K562 (cell line): ENCODE measurements at regions not wholly inside any gene's neighbourhood (a gene's known extent, or its start where the extent isn't known, plus 50 kb on each side); places are given as distances from the start of the nearest gene placed in this dataset.

ENCODE experiments used
- ATAC-seq: fragments of 200-7000 bp; cut with Tn5 transposase; 3 replicates; pipeline ENCODE4 v1.9.1; 2020; ENCODE audit warnings: moderate library complexity
- BruUV-seq: library from RNA; stranded (reverse); fragments of 400-500 nt; replicated peaks from 2 replicates; lab custom pipeline; 2021; lab: Mats Ljungman, UMichigan
- CTCF ChIA-PET: fragments of 300-600 bp; formaldehyde crosslinking; extraction: SDS; loops from one replicate; lab custom pipeline; 2021; ENCODE audit warnings: low intra/inter-chr PET ratio; lab: Yijun Ruan, JAX
- POLR2A ChIA-PET: fragments of 300-600, 350-650 bp; sonication (Branson Sonifier 250); formaldehyde crosslinking; extraction: SDS; loops from one replicate; lab custom pipeline; 2021; ENCODE audit warnings: antibody characterized with exemption, inconsistent platforms; lab: Yijun Ruan, JAX
- DNase-seq, 4 experiments: peaks; one replicate each; pipeline versions ENCODE4 v3.0.0 to v3.0.0-alpha.2; 2011 to 2018; ENCODE audit warnings: low spot score in 3 of 4, mixed read lengths in 3 of 4; ENCODE audit errors: extremely low read depth in 1 of 4
- FAIRE-seq: peaks from 2 replicates; lab custom pipeline; 2011; peaks lifted over from hg19 to GRCh38; lab: Jason Lieb, UNC
- H2AFZ ChIP-seq: 2 replicates; pipeline ENCODE4 v1.6.0; 2011; ENCODE audit warnings: low read depth, low read length, control low read depth, inconsistent platforms
- H3K27ac ChIP-seq: fragments of 200-600 bp; 3 replicates; pipeline ENCODE4 v1.8.0; 2011; ENCODE audit warnings: low read depth, mild to moderate bottlenecking, control low read depth, inconsistent platforms, low read length, moderate library complexity, mixed read lengths; ENCODE audit errors: extremely low read depth
- H3K27me3 ChIP-seq, 2 experiments: fragments of 300-600 bp in 1 of 2; 2 replicates in 1 of 2; 3 replicates in 1 of 2; pipeline versions ENCODE4 v1.6.0 to v1.8.0; 2011; ENCODE audit warnings: inconsistent platforms in 2 of 2, low read length in 2 of 2, mild to moderate bottlenecking in 1 of 2, mixed read lengths in 1 of 2, moderate library complexity in 1 of 2; ENCODE audit not compliant: control insufficient read depth in 2 of 2, insufficient read depth in 2 of 2
- H3K36me3 ChIP-seq: fragments of 300-600 bp; 3 replicates; pipeline ENCODE4 v1.8.0; 2011; ENCODE audit warnings: mild to moderate bottlenecking, low read length, inconsistent platforms; ENCODE audit not compliant: control insufficient read depth, insufficient read depth
- H3K4me1 ChIP-seq, 2 experiments: fragments of 200-600 bp in 1 of 2; replicated peaks in 1 of 2; 2 replicates in 1 of 2; 3 replicates in 1 of 2; pipeline versions ENCODE4 v1.5.1 to v1.8.0; 2011; ENCODE audit warnings: inconsistent platforms in 2 of 2, low read length in 2 of 2, mild to moderate bottlenecking in 1 of 2, mixed read lengths in 1 of 2, moderate library complexity in 1 of 2; ENCODE audit not compliant: control insufficient read depth in 2 of 2, insufficient read depth in 2 of 2
- H3K4me2 ChIP-seq: 2 replicates; pipeline ENCODE4 v1.6.1; 2011; ENCODE audit warnings: low read length, control low read depth, inconsistent platforms, mixed read lengths; ENCODE audit not compliant: insufficient read depth
- H3K4me3 ChIP-seq: fragments of 200-600 bp; sonication (generic), shearing (Covaris generic); 2 replicates; pipeline ENCODE4 v1.5.1; 2016; ENCODE audit warnings: control low read depth, inconsistent platforms
- H3K79me2 ChIP-seq: fragments of 200-600 bp; 3 replicates; pipeline ENCODE4 v1.8.0; 2011; ENCODE audit warnings: low read length, inconsistent platforms; ENCODE audit not compliant: control insufficient read depth, insufficient read depth
- H3K9ac ChIP-seq, 2 experiments: 2 replicates each; pipeline versions ENCODE4 v1.6.0 to v1.6.1; 2011; ENCODE audit warnings: low read depth in 2 of 2, low read length in 2 of 2, control low read depth in 1 of 2, inconsistent platforms in 1 of 2, mild to moderate bottlenecking in 1 of 2, mixed read lengths in 1 of 2; ENCODE audit not compliant: insufficient read depth in 1 of 2
- H3K9me1 ChIP-seq: one replicate; pipeline ENCODE4 v1.6.0; 2011; ENCODE audit warnings: inconsistent platforms, mild to moderate bottlenecking, low read length, moderate library complexity; ENCODE audit not compliant: control insufficient read depth, insufficient read depth
- H3K9me3 ChIP-seq: replicated peaks from 2 replicates; pipeline ENCODE4 v1.5.1; 2011; ENCODE audit warnings: low read depth, low read length, inconsistent platforms; ENCODE audit not compliant: control insufficient read depth, insufficient read depth
- H4K20me1 ChIP-seq: replicated peaks from 2 replicates; pipeline ENCODE4 v1.6.1; 2011; ENCODE audit warnings: low read length, inconsistent platforms, mixed read lengths; ENCODE audit not compliant: control insufficient read depth, insufficient read depth
- CEBPG ChIP-seq, 3 experiments: fragments of 200-800 bp in 1 of 3; sonication (Bioruptor generic) in 1 of 3; sonication (generic) in 1 of 3; formaldehyde crosslinking in 1 of 3; IDR thresholded peaks in 2 of 3; conservative IDR thresholded peaks in 1 of 3; 2 replicates each; pipeline versions ENCODE4 v1.6.1 to v1.8.0; 2016 to 2022; ENCODE audit warnings: missing compliant biosample characterization in 2 of 3, missing genetic modification characterization in 2 of 3, mild to moderate bottlenecking in 1 of 3, missing genetic modification reagents in 1 of 3
- E2F8 ChIP-seq: fragments of 450-650 bp; IDR thresholded peaks from 2 replicates; pipeline ENCODE4 v1.7.1; 2018; ENCODE audit warnings: mild to moderate bottlenecking, low read depth; ENCODE audit not compliant: partially characterized antibody
- ELF1 ChIP-seq: fragments of 200-800 bp; sonication (Bioruptor generic); IDR thresholded peaks from 2 replicates; pipeline ENCODE4 v1.6.1; 2016; ENCODE audit warnings: missing genetic modification characterization, missing compliant biosample characterization
- FOXO4 ChIP-seq: fragments of 450-650 bp; formaldehyde crosslinking; IDR thresholded peaks from 2 replicates; pipeline ENCODE4 v1.4.0; 2020; ENCODE audit warnings: mild to moderate bottlenecking, moderate library complexity
- GATA2 ChIP-seq: sonication (generic); formaldehyde crosslinking; IDR thresholded peaks from 2 replicates; pipeline ENCODE4 v1.4.0; 2020; ENCODE audit warnings: mild to moderate bottlenecking, missing genetic modification reagents
- SNRNP70 ChIP-seq: fragments of 200-400 bp; formaldehyde crosslinking; optimal IDR thresholded peaks from 2 replicates; pipeline ENCODE3; 2017; ENCODE audit warnings: low read depth, low read length
- STAT5B ChIP-seq: fragments of 250-450 bp; sonication (Bioruptor Pico); IDR thresholded peaks from 2 replicates; pipeline ENCODE4 v1.8.0; 2021; ENCODE audit warnings: mild to moderate bottlenecking, inconsistent platforms
- TRIM28 ChIP-seq: fragments of 450-650 bp; IDR thresholded peaks from 2 replicates; pipeline ENCODE4 v1.6.1; 2017
- TSHZ1 ChIP-seq: fragments of 250-450 bp; sonication (Bioruptor Pico); IDR thresholded peaks from 2 replicates; pipeline ENCODE4 v1.4.0; 2020; ENCODE audit warnings: mild to moderate bottlenecking, moderate library complexity
- ZBTB2 ChIP-seq: fragments of 450-650 bp; IDR thresholded peaks from 2 replicates; pipeline ENCODE4 v1.6.1; 2016; ENCODE audit warnings: antibody characterized with exemption
- ZNF274 ChIP-seq: IDR thresholded peaks from 2 replicates; pipeline ENCODE4 v1.6.1; 2011; ENCODE audit warnings: low read depth, mild to moderate bottlenecking, low read length, moderate library complexity, borderline replicate concordance
- ZNF354B ChIP-seq: fragments of 250-450 bp; sonication (Bioruptor Pico); IDR thresholded peaks from 2 replicates; pipeline ENCODE4 v1.4.0; 2020
- WGBS: fragments of 100-300 bp; shearing (Covaris generic); methylation state at CpG from one replicate; pipeline ENCODE4 v1.1.6; 2016; ENCODE audit warnings: low coverage, mixed read lengths; ENCODE audit not compliant: insufficient coverage; ENCODE audit errors: missing lambda C conversion rate; 5-methylcytosine and 5-hydroxymethylcytosine counted together
- in situ Hi-C: fragments of 300-500 bp; cut with MboI; formaldehyde crosslinking; loops from 4 replicates; pipeline ENCODE4 v1.15.0; 2018; ENCODE audit warnings: inconsistent platforms, mixed read lengths
- intact Hi-C: fragments of 100-400 bp; cut with micrococcal nuclease; formaldehyde crosslinking; loops from 2 replicates; pipeline ENCODE4 v1.14.2; 2022

- Histone ChIP-seq H3K9me3 (no peaks in the 10 kb centered on the region), H3K4me1 (peaks cover 0 to 5% of the 10 kb centered on the region in 2 experiments; a peak in 2 of 5 replicates), H3K79me2 (no peaks in the 10 kb centered on the region), H3K4me3 (no peak overlapping the region), H3K9ac (no peak overlapping the region), H3K27me3 (no peaks in the 10 kb centered on the region), H2AFZ (no peak overlapping the region), H3K36me3 (no peaks in the 10 kb centered on the region), H3K4me2 (no peak overlapping the region), H3K27ac (no peak overlapping the region), H4K20me1 (no peaks in the 10 kb centered on the region), H3K9me1 (no peaks in the 10 kb centered on the region)
- intact Hi-C loops (no loop called here), in situ Hi-C loops (no loop called here)
- 15% methylated on average over 4 of the region's 4 CpGs for WGBS
- CTCF ChIA-PET: no interaction called here
- no peak for DNase-seq
- no TSS peak for BruUV-seq
- FAIRE-seq: no peak
- POLR2A ChIA-PET: interaction anchor here (1.2 kb wide), 1 partner anchor 10 kb away, joined by 3 read pairs; no protein-coding TSS in a partner anchor
- ATAC-seq: no peak
- TF ChIP-seq FOXO4 (CRISPR knock-in tag): no peak
- TF ChIP-seq ZNF354B: no peak
- no peak for TF ChIP-seq TRIM28
- TF ChIP-seq E2F8: no peak
- TF ChIP-seq ELF1 (tag): no peak
- TF ChIP-seq GATA2 (CRISPR knock-in tag): no peak
- no peak for TF ChIP-seq TSHZ1 (CRISPR knock-in tag)
- no peak for TF ChIP-seq SNRNP70
- TF ChIP-seq CEBPG (CRISPR knock-in tag; IDR thresholded peaks at IDR 0.05): no peak
- TF ChIP-seq CEBPG (tag; conservative IDR thresholded peaks at IDR 0.05 in 1 of 2, IDR thresholded peaks at IDR 0.05 in 1 of 2): no peak
- TF ChIP-seq STAT5B: no peak
- no peak for TF ChIP-seq ZNF274
- TF ChIP-seq ZBTB2: no peak
These were observed 98.5 kb upstream of the INTU start for GRCh38 chr4:127534041-127534825.
